Superior temporal gyrus (tissue), 1 donor: ENCODE measurements at regions not wholly inside any gene's neighbourhood (a gene's known extent, or its start where the extent isn't known, plus 50 kb on each side); places are given as distances from the start of the nearest gene placed in this dataset.
"Not testable (repeated sequence)": the region's sequence is repeated elsewhere in the genome, so short reads cannot be mapped to it uniquely, and the experiment has no call there.

ENCODE experiments used
- DNase-seq: peaks from one replicate; pipeline ENCODE4 v3.0.0-alpha.2; 2016; ENCODE audit errors: extremely low spot score

- no peak for DNase-seq
Observed at GRCh38 chr22:22716136-22716665, 71.8 kb downstream of the GGTLC2 start.

DNA sequence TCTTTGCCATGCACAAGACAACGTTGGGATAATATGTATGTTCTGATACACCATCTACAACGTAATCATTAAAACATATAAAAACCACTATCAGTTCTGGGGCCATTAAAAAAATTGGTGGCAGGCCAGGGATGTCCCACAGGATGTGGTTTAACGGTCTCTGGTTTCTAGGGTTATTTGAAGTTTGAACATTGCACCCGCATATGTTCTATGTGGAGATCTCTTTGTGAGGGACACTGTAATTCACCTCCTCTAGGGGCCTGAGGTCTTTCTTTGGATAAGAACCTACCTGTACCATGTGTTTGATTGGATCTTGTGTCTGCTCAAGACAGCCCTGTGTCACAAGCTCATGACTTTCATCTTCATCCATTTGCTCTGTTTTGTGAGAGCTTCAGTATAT lies 73.2 kb downstream of the GGTLC2 start:
- DNase-seq, result no peak

GRCh38 chr22:22720201-22720723 lies 75.8 kb downstream of the GGTLC2 start:
- DNase-seq, result peak; percentile 17

- no peak for DNase-seq
Observed at GRCh38 chr22:22720724-22721261, 76.4 kb downstream of the GGTLC2 start.

DNA sequence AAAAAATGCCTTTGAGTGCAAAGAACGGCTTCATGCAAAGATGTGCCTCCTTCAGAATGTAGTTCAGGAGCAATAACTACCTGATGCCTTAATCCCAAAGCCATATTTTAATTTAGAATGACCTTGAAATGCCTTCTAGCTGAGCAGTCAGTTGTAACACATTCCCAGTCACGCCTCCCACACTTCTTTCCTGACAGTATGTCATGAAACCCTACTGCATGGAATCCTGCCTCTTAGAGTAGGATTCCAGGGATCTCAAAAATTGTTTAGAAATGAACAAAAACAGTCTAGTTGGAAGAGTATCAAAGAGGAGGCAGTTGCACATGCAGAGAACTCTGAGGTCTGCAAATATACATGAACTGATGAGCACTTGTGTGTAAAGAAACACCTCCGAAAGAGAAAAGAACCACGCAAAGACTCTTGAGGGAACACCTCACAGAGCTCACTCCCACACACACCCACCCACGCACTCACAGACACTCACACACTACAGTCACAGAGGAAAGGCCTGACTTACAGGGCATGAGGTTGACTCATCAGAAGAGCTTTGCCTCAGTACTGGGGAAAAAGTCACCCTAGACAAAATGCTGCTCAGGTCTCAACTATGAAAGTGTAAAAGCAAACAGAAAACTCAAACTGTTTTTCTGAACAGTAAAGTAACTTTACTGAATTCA lies 77.4 kb downstream of the GGTLC2 start:
- peak; percentile 12 for DNase-seq

DNA sequence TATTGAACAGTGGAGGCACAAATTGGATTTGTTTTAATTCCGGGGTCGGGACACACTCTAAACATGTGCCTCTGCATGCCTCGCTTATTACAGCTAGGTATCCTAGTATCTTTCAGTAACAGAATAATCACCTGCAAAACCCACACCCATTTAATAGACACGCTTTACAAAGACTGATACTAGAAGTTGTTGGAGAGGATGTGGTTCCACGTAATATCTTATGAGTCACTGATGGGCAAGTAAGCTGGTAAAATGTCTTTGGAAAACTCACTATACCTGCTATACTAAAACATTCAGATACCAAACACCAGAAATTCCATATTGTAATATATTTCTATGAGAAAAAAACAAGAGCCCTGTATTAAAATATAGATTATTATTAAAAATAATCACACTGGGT lies 84.0 kb downstream of the GGTLC2 start:
- no peak for DNase-seq

GRCh38 chr22:22730655-22731373 lies 86.4 kb downstream of the GGTLC2 start:
- DNase-seq, result no peak

DNA sequence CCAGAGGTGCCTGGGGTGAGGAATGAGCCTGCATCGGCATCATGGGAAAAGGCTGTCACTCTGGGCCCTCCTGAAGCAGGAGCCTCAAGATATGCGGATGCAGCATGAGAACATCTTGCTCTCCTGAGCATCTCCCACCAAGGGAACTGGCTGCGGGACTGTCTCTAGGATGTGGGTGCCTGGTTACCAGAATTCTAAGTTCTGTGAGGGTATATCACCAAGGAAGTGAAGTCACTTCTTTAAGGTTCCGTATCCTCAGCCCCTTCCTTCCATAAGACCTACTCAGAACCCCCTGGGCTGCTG lies 86.9 kb downstream of the GGTLC2 start:
- no peak for DNase-seq

- not testable (repeated sequence) for DNase-seq
Observed at GRCh38 chr22:22733006-22733405, 88.6 kb downstream of the GGTLC2 start.

- DNase-seq, result no peak
Observed at GRCh38 chr22:22733881-22734373, 89.5 kb downstream of the GGTLC2 start.

DNA sequence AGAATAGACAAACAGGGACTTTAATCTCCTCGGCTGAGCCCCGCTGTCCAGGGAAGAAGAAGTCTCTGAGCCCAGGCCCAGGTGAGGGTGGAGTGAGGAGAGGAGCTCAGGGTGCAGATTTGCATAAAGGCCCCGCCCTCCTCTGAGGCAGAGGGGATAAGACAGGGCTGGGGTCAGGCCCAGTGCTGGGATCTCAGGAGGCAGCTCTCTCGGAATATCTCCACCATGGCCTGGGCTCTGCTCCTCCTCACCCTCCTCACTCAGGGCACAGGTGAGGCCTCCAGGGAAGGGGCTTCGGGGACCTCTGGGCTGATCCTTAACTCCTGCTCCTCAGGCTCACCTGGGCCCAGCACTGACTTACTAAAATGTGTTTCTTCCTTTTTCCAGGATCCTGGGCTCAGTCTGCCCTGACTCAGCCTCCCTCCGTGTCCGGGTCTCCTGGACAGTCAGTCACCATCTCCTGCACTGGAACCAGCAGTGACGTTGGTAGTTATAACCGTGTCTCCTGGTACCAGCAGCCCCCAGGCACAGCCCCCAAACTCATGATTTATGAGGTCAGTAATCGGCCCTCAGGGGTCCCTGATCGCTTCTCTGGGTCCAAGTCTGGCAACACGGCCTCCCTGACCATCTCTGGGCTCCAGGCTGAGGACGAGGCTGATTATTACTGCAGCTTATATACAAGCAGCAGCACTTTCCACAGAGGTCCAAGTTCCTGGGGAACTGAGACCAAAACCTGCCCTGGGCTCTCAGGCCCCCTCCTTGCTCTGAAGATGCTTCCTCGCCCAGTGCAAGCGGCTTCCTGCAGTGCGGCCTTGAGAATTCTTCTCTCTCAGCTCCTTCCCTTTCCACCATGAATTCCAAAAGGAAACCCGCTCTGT lies 90.2 kb downstream of the GGTLC2 start:
- not testable (repeated sequence) for DNase-seq

DNA sequence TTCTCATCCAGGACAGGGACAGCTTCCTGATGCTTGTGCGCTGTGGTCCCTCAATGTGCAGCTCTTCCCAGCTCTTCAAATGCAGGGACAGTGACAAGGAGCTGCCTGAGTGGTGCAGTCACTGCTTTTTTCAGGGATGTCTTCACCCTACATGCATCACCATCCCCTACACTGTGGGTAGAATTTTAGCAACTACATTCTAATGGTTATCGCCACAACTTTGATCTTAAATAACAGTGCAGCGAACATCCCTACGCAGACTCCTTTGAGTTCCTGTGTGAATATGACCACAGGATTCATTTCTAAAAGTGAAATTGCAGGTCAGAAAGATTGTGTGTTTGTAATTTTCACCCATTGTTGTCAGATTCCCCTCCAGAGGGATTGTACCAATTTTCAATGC lies 90.9 kb downstream of the GGTLC2 start:
- DNase-seq, result not testable (repeated sequence)

- no peak for DNase-seq
Observed at GRCh38 chr22:22735695-22736611, 91.5 kb downstream of the GGTLC2 start.

DNA sequence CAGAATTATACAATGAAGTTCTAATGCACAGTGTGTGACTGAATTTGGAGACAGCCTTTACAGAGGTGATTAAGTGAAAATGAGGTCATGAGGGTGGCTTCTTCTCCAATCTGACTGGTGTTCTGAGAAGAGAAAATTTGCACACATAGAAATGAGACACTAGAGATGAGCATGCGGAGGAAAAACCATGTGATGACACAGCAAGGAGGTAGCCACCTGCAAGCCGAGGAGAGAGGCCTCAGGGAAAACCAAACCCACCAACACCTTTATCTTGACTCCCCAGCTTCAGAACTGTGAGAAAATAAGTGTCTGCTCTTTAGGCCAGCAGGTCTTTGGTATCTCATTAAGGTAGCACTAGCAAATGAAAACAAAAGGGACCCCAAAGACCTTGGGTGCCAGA lies 93.2 kb downstream of the GGTLC2 start:
- DNase-seq, result no peak

DNA sequence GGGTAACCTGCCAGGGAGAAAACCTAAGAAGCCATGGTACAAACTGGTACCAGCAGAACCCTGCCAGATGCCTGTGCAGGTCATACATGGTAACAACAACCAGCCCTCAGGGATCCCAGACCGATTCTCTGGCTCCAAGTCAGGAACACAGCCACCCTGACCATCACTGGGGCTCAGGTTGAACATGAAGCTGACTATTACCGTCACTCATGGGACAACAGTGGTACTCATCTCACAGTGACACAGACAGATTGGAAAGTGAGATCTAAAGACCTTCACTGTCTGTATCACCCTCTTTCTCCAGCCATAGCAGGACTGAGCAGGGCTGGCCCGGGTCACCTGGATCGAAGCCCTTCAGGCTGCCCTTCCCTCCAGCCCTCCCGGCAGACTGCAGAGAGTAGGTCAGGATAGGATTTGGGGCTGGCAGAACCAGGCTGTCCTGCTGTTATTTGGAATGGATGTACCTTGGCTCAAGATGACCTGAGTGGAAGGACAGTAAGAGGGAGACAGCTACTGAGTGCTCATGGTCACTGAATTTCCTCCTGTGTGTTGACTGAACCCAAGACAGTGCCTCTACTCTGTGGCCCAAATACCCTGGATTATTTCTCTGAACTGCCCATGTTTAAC lies 94.7 kb downstream of the GGTLC2 start:
- DNase-seq, result no peak

GRCh38 chr22:22740560-22741276 lies 96.3 kb downstream of the GGTLC2 start:
- DNase-seq, result no peak

- no peak for DNase-seq
Observed at GRCh38 chr22:22741843-22742242, 97.4 kb downstream of the GGTLC2 start.

GRCh38 chr22:22742641-22743040 lies 98.2 kb downstream of the GGTLC2 start:
- no peak for DNase-seq

- no peak for DNase-seq
Observed at GRCh38 chr22:22743128-22743760, 98.8 kb downstream of the GGTLC2 start.
